ENCODE measurements at regions not wholly inside any gene's neighbourhood (a gene's known extent, or its start where the extent isn't known, plus 50 kb on each side); places are given as distances from the start of the nearest gene placed in this dataset.
"Not testable (repeated sequence)": the region's sequence is repeated elsewhere in the genome, so short reads cannot be mapped to it uniquely, and the experiment has no call there.

DNA sequence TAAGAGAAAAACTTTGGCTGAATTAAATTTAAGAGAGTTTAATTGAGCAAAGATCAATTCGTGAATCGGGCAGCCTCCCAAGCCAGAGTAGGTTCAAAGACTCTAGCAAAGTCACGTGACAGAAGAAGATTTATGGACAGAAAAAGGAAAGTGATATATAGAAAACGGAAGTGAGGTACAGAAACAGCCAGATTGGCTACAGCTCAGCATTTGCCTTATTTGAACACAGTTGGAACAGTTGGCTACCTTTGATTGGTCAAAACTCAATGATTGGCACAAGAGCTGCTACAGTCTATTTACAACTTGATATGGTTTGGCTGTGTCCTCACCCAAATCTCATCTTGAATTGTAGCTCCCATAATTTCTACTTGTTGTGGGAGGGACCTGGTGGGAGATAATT lies 102.6 kb downstream of the PLG start:
- no peak for DNase-seq (ENCODE audit: low spot score)

DNA sequence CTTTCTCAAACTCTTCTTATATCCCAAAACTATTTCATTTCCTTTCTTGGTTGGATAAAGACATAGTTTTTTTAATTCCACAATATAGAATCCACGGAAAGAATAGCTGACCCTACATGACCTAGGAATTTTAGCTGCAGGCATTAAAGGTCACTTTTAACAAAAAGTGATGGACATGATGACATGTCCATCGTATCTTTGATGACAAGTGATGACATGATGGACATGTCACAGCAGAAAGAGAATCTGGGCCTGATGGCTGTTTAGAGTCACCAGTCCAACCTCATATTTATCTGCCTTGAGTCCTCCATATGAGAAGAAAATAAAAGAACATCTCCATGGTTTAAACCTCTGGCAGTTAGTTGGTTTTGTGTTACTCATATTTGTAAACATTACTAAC lies 106.2 kb downstream of the PLG start:
- no peak for DNase-seq (ENCODE audit: low spot score)

DNA sequence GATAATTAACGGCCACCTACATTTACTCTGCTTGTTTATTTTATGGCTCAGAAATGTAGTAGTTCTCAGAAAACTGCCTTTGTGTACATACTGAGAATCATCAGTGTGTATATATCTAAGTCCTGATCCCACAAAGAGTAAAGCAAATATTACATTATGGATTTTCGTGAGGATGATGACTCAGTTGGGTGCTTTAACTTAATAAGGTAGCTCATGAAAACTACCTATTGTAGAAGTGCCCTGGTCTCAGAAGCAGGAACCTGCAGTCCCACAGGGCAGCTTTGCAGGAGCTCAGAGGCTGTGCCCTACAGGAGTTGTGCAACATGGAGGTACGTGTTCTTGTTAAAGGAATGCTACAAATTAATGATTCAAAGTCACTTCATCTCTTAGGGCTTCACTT lies 108.2 kb downstream of the PLG start:
- no peak for DNase-seq (ENCODE audit: low spot score)

DNA sequence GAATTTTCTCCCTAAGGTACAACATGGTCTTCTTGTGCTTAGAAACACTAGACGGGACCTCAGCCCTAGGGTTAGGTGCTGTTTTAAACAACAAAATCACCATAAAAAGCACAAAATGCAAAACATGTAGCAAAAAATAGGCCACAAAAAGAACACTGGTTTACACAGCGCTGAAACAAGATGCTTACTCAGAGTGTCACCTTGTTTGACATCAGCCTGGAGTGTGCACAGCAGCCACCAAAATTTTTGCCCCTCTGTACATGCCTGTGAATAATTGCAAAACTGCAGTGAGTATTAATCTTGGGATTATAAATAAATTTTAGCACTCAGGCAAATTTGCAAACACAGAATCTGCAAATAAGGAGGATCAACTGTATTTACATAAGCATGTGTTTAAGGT lies 110.1 kb downstream of the PLG start:
- DNase-seq (ENCODE audit: low spot score): no peak

DNA sequence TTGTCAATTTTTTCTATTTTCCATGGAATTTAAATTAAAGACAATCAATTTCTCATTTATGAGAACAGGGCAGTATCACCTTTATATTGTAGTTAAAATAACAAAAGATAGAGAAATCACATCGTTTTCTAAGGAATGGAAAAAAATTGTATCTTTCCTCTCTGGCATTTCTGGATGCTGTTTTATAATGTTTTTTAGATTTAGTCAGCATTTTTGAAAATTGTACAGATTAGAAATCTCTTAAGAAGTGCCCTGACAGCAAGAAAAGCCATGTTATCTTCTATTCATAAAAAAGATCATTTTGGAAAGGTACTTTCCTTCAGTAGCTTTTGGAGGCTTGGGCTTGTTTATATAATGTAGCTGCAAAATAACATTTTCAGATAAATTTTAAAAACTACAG lies 116.9 kb downstream of the PLG start:
- DNase-seq (ENCODE audit: low spot score): no peak

DNA sequence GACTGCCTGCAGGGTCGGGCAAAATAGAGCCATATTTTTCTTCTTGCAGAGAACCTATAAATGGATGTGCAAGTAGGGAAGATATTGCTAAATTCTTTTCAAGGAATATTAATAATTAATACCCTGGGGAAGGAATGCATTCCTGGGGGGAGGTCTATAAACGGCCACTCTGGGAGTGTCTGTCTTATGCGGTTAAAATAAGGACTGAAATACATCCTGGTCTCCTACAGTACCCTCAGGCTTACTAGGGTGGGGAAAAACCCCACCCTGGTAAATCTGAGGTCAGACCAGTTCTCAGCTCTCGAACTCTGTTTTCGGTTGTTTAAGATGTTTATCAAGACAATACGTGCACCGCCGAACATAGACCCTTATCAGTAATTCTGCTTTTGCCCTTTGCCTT lies 118.6 kb downstream of the PLG start:
- not testable (repeated sequence) for DNase-seq (ENCODE audit: low spot score)

DNA sequence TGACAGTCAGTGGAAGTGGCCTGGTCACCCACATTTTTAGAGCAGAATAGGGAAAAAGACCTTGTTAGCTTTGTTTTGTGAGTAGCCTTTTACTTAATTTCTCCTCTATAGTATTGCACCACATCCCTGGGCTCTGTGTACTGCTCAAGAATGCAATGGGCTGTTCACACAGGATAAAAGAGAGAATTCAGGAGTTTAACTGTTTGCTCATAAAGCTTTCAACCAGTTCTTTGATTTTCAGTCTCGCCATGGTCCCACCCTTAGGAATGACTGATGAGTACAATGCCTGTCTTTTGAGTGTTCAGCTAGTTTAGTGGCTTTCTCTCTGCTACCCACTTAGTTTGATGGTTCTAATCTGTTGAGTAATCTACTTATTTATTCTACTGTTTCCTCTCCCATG lies 129.7 kb downstream of the PLG start:
- DNase-seq (ENCODE audit: low spot score): no peak

DNA sequence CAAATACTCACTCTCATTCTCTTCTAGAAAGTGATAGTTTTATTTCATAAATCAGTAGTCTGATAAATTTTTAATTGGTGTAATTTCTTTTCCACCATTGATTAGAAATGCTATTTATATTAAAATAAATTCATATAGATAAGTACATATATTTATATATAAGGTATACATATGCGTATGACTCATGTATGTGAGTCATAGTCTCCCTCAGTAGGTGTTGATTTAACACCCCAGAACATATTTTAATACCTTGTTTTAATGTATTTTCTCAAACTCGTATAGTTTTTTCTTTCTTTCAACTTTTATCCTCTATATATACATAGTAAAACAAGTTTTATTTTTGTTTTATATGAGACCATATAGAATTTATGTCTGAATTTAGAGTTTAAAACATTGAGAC lies 130.4 kb downstream of the PLG start:
- no peak for DNase-seq (ENCODE audit: low spot score)

DNA sequence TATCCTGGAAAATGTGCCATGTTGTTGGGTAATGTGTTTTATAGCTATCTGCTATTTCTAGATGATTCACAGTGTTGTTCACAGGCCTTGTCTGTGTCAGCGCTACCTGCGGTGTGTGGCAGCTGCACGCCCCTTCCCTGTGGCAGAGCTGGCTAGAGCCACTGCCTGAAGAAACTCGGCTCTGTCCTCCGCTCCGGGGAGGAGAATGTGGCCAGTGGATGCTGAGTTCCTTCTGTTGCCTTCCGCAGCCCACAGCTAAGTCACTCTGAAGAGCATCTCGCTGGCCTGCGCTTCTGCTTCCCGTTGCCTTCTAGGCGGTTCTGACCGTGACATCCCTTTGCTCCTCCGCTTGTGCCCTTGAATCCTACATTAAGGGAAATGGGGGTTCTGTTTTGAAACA lies 135.1 kb downstream of the PLG start:
- no peak for DNase-seq (ENCODE audit: low spot score)

DNA sequence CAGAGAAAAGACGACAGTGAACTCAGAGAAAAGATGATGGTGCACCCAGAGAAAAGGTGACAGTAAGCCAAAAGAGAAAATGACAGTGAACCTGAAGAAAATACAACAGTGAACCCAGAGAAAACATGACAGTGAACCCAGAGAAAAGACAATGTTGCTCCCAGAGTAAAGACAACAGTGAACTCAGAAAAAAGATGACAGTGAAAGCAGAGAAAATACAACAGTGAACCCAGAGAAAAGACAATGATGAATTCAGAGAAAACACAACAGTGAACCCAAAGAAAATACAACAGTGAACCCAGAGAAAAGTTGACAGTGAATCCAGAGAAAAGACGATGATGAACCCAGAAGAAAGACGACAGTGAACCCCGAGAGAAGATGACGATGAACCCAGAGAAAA lies 140.5 kb upstream of the MAP3K4 start:
- DNase-seq (ENCODE audit: low spot score): no peak

DNA sequence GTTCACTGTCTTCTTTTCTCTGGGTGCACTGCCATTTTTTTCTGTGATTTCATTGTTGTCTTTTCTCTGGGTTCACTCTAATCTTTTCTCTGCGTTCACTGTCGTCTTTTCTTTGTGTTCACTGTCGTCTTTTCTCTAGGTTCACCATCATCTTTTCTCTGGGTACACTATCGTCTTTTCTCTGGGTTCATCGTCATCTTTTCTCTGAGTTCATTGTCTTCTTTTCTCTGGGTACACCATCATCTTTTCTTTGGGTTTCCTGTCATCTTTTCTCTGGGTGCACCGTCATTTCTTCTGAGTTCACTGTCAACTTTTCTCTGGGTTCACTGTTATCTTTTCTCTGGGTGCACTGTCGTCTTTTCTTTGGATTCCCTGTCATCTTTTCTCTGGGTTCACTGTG lies 137.6 kb upstream of the MAP3K4 start:
- no peak for DNase-seq (ENCODE audit: low spot score)

DNA sequence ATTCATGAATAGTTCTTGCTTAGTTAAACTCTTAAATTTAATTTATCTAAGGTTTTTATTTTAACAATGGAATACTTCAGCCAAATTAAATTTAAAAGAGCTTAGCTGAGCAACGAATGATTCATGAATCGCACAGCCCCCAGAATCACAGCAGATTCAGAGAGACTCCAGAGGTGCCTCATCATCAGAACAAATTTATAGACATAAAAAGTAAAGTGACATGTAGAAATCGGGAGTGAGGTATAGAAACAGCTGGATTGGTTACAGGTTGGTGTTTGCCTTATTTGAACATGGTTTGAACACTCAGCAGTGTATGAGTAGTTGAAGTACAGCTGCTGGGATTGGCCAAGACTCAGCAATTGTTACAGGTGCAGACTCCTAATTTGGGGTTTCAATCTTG lies 132.7 kb upstream of the MAP3K4 start:
- no peak for DNase-seq (ENCODE audit: low spot score)

DNA sequence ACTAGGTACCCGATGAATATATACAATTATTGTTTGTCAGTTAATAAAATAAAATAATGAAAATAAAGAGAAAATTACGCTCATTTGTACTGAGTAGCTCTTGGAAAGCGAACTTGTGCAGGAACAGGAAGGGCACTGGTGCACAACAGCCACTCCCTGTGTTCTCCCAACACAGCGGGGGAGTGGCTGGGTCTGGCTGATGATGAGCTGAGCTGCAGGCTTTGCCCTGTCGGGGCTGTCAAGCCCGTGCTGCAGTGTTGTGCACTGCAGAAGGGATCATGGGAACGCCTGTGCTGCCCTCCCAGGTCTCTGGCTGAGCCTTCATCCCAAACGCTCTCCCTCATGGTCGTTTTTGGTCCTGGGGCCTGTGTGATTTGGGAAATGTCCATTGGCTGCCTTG lies 131.7 kb upstream of the MAP3K4 start:
- no peak for DNase-seq (ENCODE audit: low spot score)

DNA sequence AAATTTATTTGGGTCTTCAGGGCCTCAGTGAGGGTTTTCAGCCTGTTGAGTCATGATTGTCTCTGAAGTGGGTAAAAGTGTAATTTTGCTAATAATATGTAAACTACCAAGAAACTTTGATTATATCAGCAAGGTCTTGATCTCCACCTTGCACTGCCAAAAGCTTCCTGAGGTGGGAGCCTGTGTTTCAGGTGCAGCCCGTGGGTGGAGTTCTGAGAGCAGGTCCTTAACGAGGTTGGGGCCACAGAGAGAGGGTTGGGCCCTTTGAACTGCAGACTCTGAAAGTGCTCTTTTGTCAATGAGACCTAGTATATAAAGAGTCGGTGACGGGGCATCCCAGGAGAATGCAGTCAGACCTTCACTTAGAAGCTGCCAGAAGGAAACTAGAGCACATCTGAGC lies 129.7 kb upstream of the MAP3K4 start:
- DNase-seq (ENCODE audit: low spot score): no peak

DNA sequence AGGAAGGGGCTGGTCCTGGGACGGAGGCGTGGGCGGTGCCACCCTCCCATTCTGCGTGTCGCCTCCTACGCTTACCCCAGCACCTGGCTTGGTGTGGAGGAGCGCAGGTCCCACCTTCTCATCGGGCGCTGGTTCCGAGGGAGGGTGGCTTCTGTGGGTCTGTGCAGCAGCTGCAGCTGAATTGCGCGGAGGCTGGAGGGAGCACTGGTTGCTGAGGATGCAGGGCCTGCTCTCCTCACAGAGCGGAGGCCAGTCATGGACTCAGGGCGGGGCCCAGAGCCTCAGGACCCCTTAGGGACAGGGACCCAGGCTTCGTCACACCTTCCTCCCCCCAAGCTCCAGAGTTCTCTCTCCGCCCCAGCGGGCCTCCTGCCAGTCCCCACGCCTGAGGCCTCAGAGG lies 127.8 kb upstream of the MAP3K4 start:
- DNase-seq (ENCODE audit: low spot score): no peak

DNA sequence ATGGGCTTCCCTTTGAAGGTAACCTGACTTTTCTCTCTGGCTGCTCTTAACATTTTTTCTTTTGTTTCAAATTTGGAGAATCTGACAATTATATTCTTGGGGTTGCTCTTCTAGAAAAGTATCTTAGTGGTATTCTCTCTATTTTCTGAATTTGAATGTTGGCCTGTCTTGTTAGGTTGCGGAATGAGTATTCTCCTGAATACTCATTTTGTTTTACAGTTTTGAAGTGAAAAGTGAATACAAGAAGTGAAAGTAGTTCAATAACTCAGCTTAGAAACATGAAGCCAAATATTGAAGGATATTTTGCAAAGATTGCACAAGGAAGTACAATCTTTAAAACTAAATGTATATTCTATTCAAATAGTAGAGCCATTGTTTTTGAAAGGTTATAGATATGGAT lies 120.2 kb upstream of the MAP3K4 start:
- no peak for DNase-seq (ENCODE audit: low spot score)

DNA sequence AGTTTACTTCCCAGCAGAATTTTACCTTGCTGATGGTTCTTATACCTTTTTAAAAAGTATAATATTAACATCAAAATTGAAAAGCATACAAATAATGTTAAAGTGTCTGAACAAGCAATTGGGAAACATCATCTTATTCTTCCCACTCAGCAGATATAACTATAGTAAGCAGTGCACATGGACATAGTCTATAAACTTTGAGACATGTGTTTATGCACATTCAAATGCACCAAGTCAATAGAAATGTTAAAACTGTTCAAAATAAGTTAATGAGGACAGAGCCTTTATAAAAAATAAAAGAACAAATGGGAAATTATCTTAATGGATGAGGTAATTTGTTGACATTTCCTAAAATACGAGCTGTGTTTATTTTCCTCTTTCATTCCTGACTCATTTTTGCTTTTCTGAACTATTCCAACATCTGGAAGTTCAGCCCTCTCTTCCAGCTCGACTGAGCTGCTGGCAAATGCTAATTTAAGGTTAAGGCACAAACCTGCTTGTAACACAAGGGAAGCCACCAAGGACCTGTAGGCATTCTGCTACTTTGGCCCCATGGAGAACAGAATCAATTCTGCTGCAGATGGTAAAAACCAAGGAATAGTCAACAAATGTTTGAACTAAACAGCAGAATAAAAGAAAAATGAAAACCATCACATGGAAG lies 110.3 kb upstream of the MAP3K4 start:
- DNase-seq (ENCODE audit: low spot score): no peak

DNA sequence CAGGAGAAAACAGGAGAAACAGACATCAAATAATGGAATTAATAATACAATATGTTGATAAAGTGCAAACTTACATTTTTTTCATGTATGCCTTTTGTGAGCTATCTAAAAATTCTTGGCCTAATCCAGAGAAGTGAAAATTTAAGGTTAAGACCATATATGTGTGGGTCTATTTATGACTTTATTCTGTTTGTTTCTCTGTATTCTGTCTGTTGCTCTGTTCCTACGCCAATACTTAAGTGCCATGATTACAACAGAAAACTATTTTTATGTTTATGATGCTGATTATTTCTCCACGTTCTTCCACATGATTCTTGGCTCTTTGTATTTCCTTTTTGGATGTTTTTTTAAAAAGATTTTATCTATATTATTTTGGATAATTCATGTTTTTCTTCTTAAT lies 109.6 kb upstream of the MAP3K4 start:
- DNase-seq (ENCODE audit: low spot score): no peak

DNA sequence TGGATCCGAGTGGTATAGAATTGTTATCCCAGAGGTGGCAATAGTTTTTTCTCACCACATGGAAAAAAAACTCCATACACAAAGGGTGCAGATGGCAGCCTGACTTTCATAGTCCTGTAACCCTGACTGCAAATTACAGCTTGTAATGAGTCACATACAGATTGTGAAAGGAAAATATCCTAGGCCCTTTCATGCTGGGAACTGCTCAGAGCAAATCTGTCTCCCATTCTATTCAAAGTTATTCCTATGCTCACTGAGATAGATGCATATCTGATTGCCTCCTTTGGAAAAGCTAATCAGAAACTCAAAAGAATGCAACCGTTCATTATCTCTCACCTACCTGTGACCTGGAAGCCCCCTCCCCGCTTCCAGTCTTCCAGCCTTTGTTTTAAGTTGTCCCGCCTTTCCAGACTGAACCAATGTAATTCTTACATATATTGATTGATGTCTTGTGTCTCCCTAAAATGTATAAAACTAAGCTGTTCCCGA lies 108.7 kb upstream of the MAP3K4 start:
- DNase-seq (ENCODE audit: low spot score): no peak

DNA sequence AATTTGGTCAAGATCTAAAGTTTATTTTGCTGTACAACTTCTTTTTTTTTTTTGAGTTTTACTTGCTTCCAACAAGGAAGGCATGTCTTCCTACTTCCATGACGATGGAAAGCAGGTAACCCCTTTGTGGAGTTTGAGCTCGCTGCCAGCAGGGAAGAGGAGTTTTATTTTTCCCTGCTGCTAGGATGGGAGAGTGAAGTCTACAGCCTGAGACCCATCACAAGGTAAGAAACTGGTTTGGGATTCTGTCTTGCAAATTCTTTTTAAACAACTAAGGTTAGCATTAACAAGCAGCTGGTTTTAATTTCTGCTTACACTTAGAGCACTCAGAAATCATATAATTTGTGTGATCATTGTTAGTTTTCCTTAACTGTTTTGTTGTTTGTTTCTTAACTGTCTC lies 108.0 kb upstream of the MAP3K4 start:
- DNase-seq (ENCODE audit: low spot score): no peak

DNA sequence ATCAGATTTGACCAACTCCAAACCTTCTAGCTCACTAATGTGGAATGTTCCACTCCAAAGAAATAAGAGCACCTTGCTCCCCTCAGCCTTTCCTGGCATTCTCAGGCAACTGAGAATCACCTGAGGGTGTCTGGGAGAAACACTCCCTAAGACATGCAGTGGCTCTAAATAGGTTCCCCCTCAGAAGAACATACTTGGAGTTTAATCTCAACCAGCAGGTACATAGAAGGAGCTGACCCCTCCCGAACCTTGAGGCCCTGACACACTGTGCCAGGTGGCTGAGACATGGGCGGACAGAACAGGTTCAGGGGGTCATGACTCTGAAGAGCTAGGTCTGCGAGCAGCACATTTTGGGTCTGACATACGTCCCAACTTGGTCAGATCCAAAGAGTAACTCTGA lies 107.6 kb upstream of the MAP3K4 start:
- DNase-seq (ENCODE audit: low spot score): no peak

DNA sequence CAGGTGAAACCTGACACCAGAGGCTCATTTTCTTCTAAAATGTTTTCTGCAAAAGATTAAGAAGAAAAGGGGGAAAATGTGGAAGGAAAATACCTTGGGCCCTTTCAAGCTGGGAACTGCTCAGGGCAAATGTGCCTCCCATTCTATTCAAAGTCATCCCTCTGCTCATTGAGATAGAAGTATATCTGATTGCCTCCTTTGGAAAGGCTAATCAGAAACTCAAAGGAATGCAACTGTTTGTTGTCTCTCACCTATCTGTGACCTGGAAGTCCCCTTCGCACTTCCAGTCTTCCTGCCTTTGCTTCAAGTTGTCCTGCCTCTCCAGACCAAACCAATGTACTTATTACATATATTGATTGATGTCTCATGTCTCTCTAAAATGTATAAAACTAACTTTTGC lies 102.4 kb upstream of the MAP3K4 start:
- DNase-seq (ENCODE audit: low spot score): not testable (repeated sequence)

DNA sequence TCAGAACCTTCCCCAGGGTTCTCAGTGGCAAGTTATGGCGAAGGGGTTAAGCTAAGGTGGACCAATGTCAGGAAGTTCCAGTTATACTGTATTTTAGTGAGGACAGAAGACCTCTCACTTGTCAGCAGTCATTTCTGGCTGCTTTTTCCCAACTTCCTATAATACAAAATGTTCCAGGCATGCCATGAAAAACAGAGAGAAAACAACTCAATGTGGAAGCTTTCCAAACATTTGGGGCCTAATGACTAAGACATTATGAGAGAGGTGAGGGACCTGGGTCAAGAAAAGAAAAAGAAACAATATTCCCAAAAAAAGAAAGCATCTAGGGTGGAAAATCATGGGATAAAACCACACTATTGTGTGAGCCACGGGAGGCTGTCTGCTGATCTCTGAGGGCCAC lies 99.9 kb upstream of the MAP3K4 start:
- no peak for DNase-seq (ENCODE audit: low spot score)

DNA sequence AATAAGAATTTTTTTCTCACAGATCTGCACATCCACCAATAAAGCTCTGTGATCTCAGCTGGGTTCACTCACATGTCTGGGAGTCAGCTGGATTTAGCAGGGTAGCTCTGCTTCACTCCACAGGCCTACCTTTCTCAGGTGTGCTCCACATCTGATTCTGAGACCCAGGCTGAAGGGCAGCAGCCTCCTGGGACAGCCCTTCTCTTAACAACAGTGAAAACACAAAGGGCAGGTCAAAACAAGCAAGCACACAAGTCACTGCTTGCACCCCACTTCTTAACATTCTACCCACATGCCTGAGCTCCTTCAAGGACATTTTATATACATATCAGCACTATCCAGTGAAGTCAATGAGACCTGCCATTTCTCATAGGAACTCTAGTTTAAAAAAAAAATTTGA lies 96.0 kb upstream of the MAP3K4 start:
- DNase-seq (ENCODE audit: low spot score): no peak

Measured in ureter (tissue), 1 donor.